ENCODE measurements at regions not wholly inside any gene's neighbourhood (a gene's known extent, or its start where the extent isn't known, plus 50 kb on each side); places are given as distances from the start of the nearest gene placed in this dataset.

DNA sequence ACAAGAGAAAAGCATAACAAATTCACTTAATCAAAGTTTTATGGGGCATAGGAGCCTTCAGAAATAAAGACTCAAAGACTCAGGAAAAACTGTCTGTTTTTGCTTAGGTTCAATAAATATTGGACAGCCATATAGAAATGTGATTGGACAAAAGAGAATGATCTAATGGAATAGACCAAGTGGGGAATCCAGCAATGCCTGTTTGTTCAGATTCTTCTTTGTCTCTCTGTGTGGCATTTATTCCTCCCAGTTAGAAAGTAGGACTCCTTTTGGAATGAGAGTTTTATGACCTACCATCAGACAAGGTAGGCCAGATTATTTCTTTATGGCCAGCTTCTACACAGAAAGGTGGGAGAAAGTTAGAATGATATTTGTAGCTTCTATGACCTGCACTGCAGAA lies 1460.1 kb downstream of the OTOL1 start:
- intact Hi-C loops (cut with DNase I) = no loop called here
- no peaks in the 10 kb centered on the region for H3K36me3 ChIP-seq
- H3K4me1 ChIP-seq = no peaks in the 10 kb centered on the region
- TF ChIP-seq, protein P1, sequence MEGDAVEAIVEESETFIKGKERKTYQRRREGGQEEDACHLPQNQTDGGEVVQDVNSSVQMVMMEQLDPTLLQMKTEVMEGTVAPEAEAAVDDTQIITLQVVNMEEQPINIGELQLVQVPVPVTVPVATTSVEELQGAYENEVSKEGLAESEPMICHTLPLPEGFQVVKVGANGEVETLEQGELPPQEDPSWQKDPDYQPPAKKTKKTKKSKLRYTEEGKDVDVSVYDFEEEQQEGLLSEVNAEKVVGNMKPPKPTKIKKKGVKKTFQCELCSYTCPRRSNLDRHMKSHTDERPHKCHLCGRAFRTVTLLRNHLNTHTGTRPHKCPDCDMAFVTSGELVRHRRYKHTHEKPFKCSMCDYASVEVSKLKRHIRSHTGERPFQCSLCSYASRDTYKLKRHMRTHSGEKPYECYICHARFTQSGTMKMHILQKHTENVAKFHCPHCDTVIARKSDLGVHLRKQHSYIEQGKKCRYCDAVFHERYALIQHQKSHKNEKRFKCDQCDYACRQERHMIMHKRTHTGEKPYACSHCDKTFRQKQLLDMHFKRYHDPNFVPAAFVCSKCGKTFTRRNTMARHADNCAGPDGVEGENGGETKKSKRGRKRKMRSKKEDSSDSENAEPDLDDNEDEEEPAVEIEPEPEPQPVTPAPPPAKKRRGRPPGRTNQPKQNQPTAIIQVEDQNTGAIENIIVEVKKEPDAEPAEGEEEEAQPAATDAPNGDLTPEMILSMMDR (IDR thresholded peaks at IDR 0.05) = no peak
- ATAC-seq = no peak
- H3K27me3 ChIP-seq (ENCODE audit: low read depth) = no peaks in the 10 kb centered on the region
- H3K4me3 ChIP-seq = no peak overlapping the region
- H3K9me3 ChIP-seq = no peaks in the 10 kb centered on the region
- no peak for DNase-seq
- no peak overlapping the region for H3K27ac ChIP-seq

DNA sequence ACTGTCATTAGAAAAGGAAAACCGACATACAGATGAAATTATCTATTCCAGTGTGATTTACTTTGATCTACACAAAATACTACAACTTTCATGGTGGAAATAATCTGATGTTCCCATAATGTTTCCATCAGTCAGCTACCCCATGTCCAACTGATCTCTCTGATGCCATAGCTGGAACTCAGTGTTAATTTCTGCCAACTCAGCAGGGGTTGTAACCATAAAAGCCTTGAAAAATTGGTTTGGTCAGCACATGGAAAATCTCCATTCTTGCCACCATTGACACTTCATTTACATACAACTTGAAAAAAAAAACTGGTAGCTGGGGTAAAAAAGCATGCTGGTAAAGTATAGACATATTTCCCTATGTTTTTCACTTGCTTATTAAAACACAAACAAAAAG lies 1463.7 kb downstream of the OTOL1 start:
- Histone ChIP-seq H3K4me3 (no peak overlapping the region), H3K27me3 (ENCODE audit: low read depth) (no peaks in the 10 kb centered on the region), H3K27ac (no peak overlapping the region), H3K4me1 (no peaks in the 10 kb centered on the region), H3K9me3 (no peaks in the 10 kb centered on the region), H3K36me3 (no peaks in the 10 kb centered on the region)
- intact Hi-C loops (cut with DNase I) = no loop called here
- TF ChIP-seq, protein P1 (IDR thresholded peaks at IDR 0.05) = no peak
- no peak for DNase-seq
- no peak for ATAC-seq

DNA sequence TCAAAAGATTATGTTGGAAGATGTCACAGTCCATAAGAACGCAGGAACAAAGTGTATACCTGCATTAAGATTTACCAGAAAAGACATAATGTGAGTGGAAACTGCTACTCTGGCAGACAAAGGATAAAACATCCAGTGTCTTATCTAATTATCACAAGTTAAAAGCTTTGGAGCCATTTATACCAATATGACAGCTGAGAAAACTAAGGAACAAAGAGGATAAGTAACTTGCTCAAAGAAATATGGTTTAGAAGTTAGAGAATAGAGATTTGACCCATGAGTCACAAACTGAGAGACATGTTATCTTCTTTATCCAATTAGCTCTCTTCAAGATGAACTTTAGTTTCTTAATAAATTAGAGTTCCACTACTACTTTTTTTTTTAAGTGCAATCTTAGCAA lies 1473.7 kb downstream of the OTOL1 start:
- TF ChIP-seq, protein P1 (IDR thresholded peaks at IDR 0.05) = no peak
- no peak for ATAC-seq

DNA sequence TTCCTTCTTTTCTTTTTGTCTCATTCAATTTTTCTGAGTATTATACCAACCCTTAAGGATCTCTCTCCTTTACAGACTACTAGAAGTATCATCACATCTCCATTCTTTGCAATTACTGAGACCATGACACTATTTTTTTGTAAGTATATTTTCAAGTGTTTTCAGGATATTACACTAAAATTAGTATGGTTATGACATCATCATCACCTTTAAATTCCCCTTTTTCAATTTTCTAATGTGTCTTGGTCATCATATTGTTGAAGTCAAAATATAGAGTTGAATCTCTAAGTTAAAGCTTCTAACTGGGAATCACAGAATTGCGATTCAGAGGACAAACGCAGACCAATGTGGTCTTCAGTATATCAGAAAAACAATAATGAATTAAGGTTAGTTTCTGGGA lies 1475.1 kb downstream of the OTOL1 start:
- no peaks in the 10 kb centered on the region for H3K27me3 ChIP-seq (ENCODE audit: low read depth)
- ATAC-seq = no peak
- no peak overlapping the region for H3K4me3 ChIP-seq
- intact Hi-C loops (cut with DNase I) = no loop called here
- H3K36me3 ChIP-seq = no peaks in the 10 kb centered on the region
- TF ChIP-seq, protein P1 (IDR thresholded peaks at IDR 0.05) = no peak
- no peaks in the 10 kb centered on the region for H3K4me1 ChIP-seq
- H3K27ac ChIP-seq = no peak overlapping the region
- H3K9me3 ChIP-seq = no peaks in the 10 kb centered on the region
- DNase-seq = no peak

More for the DNA sequence above, 1473.7 kb downstream of the OTOL1 start:
- no peak for DNase-seq
- intact Hi-C loops (cut with DNase I) = no loop called here
- Histone ChIP-seq H3K4me1 (no peaks in the 10 kb centered on the region), H3K27ac (no peak overlapping the region), H3K27me3 (ENCODE audit: low read depth) (no peaks in the 10 kb centered on the region), H3K4me3 (no peak overlapping the region), H3K9me3 (no peaks in the 10 kb centered on the region), H3K36me3 (no peaks in the 10 kb centered on the region)

DNA sequence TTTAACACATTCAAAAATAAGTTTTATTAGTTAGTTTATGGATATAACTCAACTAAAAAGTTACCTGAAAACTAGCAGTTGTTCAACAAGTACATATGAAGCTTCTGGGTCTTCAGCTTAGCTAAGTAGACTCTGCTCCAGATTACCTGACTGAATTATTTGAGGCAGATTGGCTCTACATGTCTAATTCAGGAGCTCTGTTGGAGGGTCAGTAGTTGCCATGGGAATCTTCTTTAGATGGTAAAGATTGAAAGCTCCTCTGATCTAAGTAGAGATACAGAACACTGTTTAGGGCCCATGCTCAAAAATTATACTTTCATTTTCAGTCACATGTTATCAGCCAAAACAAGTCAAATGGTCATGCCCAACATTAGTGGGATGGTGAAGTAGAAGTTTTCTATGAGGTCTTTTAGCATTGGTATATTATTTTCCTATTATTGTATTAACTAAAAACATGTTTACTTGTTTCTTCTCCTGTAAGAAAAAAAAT lies 1476.9 kb downstream of the OTOL1 start:
- no peaks in the 10 kb centered on the region for H3K27me3 ChIP-seq (ENCODE audit: low read depth)
- H3K9me3 ChIP-seq = no peaks in the 10 kb centered on the region
- intact Hi-C loops (cut with DNase I) = no loop called here
- H3K36me3 ChIP-seq = no peaks in the 10 kb centered on the region
- no peak overlapping the region for H3K4me3 ChIP-seq
- TF ChIP-seq, protein P1 (IDR thresholded peaks at IDR 0.05) = no peak
- no peak for ATAC-seq
- H3K4me1 ChIP-seq = no peaks in the 10 kb centered on the region
- no peak overlapping the region for H3K27ac ChIP-seq
- DNase-seq = no peak

DNA sequence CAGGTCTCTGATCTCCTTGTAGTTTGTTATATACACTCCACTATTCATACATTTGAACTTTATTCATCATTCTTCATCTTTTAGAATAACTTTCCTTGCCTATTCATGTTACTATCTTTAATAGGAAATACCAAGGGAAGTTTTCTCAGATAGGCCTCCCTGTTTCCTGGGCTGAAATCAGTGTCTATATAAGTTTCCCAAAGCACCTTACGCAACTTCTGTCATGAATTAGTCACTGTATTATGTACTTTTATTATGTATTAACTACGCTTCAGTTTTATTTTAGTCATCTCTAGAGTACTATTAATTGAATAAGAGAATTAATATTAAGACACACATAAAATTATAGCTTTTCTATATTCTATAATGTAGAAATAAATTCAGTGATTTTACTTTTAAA lies 1481.5 kb downstream of the OTOL1 start:
- H3K4me1 ChIP-seq = no peaks in the 10 kb centered on the region
- no peaks in the 10 kb centered on the region for H3K36me3 ChIP-seq
- H3K27ac ChIP-seq = no peak overlapping the region
- H3K27me3 ChIP-seq (ENCODE audit: low read depth) = no peaks in the 10 kb centered on the region
- H3K4me3 ChIP-seq = no peak overlapping the region
- intact Hi-C loops (cut with DNase I) = no loop called here
- ATAC-seq (no peak), DNase-seq (no peak)
- H3K9me3 ChIP-seq = no peaks in the 10 kb centered on the region
- TF ChIP-seq, protein P1 (IDR thresholded peaks at IDR 0.05) = no peak
